ENCODE measurements at regions not wholly inside any gene's neighbourhood (a gene's known extent, or its start where the extent isn't known, plus 50 kb on each side); places are given as distances from the start of the nearest gene placed in this dataset.

DNA sequence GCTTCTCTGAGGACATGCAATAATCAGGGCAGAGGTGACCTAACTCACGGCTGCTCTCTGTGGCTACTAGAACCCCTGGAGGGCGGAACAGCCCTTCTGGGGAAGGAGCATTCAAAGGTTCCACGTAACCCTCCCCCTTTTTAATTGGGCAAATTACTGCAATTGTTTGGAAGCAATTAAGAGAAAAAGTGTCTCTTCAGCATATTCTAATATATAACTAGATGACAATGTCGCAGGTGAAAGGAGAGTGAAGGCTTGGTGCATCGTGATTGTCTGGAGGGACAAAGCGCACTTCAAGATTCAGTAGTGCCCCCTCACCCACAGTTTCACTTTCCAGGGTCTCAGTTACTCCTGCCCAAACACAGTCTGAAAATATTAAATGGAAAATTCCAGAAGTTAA, 720.8 kb downstream of the DCDC2C start:
- DNase-seq (ENCODE audit: low read depth, low spot score) = no peak
- H3K9me3 Mint-ChIP-seq = peaks cover 2% of the 10 kb centered on the region
- H3K27me3 Mint-ChIP-seq (ENCODE audit: low read depth) = peaks cover 3% of the 10 kb centered on the region
- H3K27ac Mint-ChIP-seq (ENCODE audit: unreplicated experiment) = no peak overlapping the region
- H3K4me1 Mint-ChIP-seq = peaks cover 19% of the 10 kb centered on the region
- no peaks in the 10 kb centered on the region for H3K36me3 Mint-ChIP-seq (ENCODE audit: low read depth)
- no peak overlapping the region for H3K4me3 Mint-ChIP-seq
- TF ChIP-seq, protein P1, sequence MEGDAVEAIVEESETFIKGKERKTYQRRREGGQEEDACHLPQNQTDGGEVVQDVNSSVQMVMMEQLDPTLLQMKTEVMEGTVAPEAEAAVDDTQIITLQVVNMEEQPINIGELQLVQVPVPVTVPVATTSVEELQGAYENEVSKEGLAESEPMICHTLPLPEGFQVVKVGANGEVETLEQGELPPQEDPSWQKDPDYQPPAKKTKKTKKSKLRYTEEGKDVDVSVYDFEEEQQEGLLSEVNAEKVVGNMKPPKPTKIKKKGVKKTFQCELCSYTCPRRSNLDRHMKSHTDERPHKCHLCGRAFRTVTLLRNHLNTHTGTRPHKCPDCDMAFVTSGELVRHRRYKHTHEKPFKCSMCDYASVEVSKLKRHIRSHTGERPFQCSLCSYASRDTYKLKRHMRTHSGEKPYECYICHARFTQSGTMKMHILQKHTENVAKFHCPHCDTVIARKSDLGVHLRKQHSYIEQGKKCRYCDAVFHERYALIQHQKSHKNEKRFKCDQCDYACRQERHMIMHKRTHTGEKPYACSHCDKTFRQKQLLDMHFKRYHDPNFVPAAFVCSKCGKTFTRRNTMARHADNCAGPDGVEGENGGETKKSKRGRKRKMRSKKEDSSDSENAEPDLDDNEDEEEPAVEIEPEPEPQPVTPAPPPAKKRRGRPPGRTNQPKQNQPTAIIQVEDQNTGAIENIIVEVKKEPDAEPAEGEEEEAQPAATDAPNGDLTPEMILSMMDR (conservative IDR thresholded peaks at IDR 0.05) = no peak

DNA sequence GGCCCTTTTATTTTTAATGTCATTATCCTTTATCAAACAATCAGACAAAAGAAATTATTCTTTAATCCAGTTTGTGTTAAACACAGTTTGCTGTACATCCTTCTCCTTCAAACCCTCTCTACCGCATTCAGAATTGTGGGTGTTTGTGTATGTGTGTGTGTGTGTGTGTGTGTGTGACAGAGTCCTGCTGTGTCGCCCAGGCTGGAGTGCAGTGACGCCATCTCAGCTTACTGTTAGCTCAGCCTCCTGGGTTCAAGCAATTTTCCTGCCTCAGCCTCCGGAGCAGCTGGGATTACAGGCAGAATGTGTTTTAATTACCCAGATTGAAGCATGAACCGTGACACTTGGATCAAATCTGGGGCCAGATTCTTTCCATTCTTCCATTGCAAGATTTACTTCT, 723.7 kb downstream of the DCDC2C start:
- Mint-ChIP-seq H3K36me3 (ENCODE audit: low read depth) (no peaks in the 10 kb centered on the region), H3K4me3 (no peak overlapping the region), H3K27me3 (ENCODE audit: low read depth) (peaks cover 3% of the 10 kb centered on the region), H3K4me1 (peaks cover 14% of the 10 kb centered on the region), H3K9me3 (peaks cover 2% of the 10 kb centered on the region), H3K27ac (ENCODE audit: unreplicated experiment) (no peak overlapping the region)
- TF ChIP-seq, protein P1 (conservative IDR thresholded peaks at IDR 0.05) = no peak
- DNase-seq (ENCODE audit: low read depth, low spot score) = no peak

DNA sequence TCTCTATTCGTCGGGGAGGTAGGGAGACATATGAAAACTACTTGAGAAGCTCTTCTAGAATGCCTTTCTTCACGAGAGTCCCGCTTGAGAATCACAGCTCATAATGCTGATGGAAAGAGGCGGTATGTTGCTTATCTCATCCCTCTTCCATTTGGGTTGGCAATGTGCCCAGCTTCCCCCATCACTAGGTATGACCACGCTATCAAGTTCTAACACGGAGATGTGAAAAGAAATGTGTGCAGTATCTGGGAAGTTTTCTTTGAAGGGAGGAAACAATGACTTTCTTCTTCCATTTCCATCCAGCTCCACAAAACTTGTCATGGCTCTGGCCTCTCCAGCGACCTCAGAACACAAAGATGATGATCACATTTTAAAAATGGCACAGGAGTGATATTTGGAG, 742.4 kb downstream of the DCDC2C start:
- Mint-ChIP-seq H3K4me1 (peaks cover 11% of the 10 kb centered on the region), H3K4me3 (no peak overlapping the region), H3K27me3 (ENCODE audit: low read depth) (no peaks in the 10 kb centered on the region), H3K27ac (ENCODE audit: unreplicated experiment) (peak overlapping the region; percentile 86), H3K36me3 (ENCODE audit: low read depth) (no peaks in the 10 kb centered on the region), H3K9me3 (peaks cover 6% of the 10 kb centered on the region)
- TF ChIP-seq, protein P1 (conservative IDR thresholded peaks at IDR 0.05) = no peak
- DNase-seq (ENCODE audit: low read depth, low spot score) = no peak

DNA sequence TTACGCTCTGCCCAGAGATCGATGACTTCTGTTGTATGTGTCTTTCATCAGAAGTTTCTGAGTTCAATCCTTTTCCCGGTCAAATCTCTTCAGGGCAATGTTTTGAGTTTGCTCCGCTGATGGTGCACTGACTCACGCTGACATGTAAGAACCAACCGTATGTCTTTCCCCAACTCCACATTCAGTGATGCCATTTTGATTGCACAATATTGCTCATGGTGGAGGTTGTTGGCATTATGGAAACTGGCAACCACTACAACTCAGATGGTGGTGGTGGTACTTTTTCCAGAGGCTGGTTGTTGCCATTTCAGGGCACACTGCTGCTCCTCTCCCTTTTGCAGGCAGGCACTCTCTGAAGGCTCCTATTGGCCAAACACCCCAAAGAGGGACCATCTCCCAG, 751.5 kb downstream of the DCDC2C start:
- H3K27me3 Mint-ChIP-seq (ENCODE audit: low read depth) = no peaks in the 10 kb centered on the region
- H3K4me3 Mint-ChIP-seq = no peak overlapping the region
- no peaks in the 10 kb centered on the region for H3K4me1 Mint-ChIP-seq
- H3K9me3 Mint-ChIP-seq = peaks cover 3% of the 10 kb centered on the region
- H3K36me3 Mint-ChIP-seq (ENCODE audit: low read depth) = no peaks in the 10 kb centered on the region
- no peak overlapping the region for H3K27ac Mint-ChIP-seq (ENCODE audit: unreplicated experiment)
- DNase-seq (ENCODE audit: low read depth, low spot score) = no peak
- TF ChIP-seq, protein P1 (conservative IDR thresholded peaks at IDR 0.05) = no peak

DNA sequence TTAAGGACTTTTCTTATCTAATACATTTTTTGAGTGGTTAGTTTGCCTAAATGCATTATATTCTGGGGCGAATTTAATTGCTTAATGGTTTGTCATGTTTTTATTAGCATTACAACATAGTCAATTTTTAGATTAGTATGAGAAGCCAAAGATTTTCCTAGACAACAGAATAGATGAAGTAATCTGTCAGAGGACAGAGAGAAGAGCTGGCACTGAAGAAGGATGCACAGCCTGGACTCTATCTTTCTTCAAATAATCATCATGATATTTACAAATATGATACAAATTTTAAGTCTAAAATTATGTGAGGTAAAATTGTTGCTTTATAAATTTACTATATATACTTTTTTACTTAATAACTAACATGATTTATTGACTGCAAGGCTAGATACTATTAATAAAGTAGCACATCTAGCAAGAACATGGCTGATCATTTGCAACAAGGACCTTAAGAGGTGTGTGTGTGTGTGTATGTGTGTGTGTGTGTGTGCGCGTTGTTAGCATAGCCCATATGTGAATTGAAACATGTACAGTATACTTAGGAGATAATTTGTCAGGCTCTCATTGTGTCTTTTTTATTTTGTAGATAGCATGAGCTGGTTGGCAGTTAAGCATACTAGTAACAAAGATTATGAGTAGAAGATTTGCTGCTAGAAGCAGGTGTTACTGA, 752.2 kb downstream of the DCDC2C start:
- no peaks in the 10 kb centered on the region for H3K27me3 Mint-ChIP-seq (ENCODE audit: low read depth)
- no peaks in the 10 kb centered on the region for H3K36me3 Mint-ChIP-seq (ENCODE audit: low read depth)
- no peak overlapping the region for H3K4me3 Mint-ChIP-seq
- TF ChIP-seq, protein P1 (conservative IDR thresholded peaks at IDR 0.05) = no peak
- no peak overlapping the region for H3K27ac Mint-ChIP-seq (ENCODE audit: unreplicated experiment)
- no peak for DNase-seq (ENCODE audit: low read depth, low spot score)
- no peaks in the 10 kb centered on the region for H3K4me1 Mint-ChIP-seq
- peaks cover 3% of the 10 kb centered on the region for H3K9me3 Mint-ChIP-seq

All from neural crest cell (in vitro differentiated cells).